ENCODE measurements at regions not wholly inside any gene's neighbourhood (a gene's known extent, or its start where the extent isn't known, plus 50 kb on each side); places are given as distances from the start of the nearest gene placed in this dataset.
"Not testable (repeated sequence)": the region's sequence is repeated elsewhere in the genome, so short reads cannot be mapped to it uniquely, and the experiment has no call there.

DNA sequence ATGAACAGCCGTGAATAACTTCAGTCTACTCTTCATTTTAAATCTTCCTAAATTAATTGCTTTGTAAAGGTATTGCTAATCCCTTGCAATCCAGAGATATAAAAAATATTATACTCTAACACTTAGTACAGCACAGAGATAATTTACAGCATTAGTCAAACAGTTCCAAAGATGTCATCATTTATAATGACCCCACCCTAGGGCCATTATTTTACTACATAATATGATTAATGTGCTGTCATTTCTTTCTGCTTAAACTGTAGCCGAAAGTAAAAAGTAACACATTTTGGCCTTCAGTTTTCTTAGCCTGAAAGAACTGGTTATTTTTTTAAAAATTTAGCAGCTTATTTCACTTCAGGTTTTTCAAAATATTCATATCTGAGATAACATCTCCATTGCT lies 256.3 kb upstream of the RFC3 start:
- no peak for DNase-seq

DNA sequence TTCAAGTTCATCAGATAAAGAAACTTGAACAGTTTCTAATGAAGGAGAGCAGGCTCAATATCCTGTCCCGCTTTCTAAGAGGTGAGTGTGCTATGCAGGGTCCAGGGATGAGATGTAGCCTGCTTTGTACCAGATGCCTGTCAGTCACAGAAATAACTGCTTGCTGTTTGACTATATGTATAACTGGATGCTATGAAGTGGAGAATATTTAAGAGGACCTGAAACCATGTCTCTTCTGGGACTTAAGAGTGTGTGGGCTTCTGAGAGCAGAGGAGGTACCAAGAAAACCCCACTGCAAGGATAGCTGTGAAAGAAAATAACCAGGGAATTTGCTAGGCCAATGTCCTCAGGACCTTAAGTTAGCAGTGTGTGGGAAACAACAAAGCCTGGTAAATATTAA lies 246.3 kb upstream of the RFC3 start:
- no peak for DNase-seq

DNA sequence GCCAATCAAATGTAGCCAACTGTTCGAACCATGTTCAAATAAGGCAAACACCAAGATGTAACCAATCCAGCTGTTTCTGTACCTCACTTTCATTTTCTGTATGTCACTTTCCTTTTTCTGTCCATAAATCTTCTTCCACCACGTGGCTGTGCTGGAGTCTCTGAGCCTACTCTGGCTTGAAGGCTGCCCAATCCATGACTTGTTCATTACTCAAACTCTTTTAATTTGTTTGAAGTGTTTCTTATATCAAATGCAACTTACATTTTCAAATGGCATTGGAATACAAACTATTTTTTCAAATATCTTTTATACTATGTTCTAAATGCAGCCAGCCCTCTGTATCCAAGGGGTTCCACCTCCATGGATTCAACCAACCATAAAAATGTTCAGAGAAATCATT lies 245.6 kb upstream of the RFC3 start:
- not testable (repeated sequence) for DNase-seq

DNA sequence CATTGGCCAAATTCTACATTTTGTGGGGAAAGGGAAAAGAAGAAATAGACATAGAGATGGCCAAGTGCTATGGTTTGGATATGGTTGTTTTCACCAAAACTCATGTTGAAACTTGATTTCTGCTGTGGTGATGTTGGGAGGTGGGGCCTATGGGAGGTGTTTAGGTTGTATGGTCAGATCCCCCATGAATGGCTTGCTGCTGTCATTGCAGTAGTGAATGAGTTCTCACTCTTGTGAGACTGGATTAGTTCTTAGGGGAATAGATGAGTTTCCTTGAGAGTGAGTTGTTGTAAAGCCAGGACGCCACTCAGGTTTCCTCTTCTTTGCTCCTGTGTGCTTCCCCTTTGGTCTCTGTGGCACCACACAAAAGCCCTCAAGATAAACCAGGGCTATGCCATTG lies 242.6 kb upstream of the RFC3 start:
- no peak for DNase-seq

DNA sequence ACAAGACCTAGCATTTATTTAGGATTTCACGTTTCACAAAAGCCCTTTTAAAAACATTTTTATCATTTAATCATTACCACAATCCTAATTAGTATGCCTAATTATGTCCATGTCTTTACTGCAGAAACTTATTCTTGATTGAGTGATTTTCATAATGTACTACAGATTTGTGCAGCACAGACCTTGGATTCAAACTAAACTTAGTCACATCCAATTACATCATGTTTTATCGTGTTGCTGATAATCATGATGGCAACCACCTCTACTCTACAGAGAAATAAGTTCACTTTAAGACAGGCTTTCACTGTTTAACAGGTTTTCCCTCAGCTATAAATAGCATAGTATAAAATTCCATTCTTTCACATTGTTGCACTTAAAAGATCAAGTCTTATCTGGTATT lies 240.9 kb upstream of the RFC3 start:
- no peak for DNase-seq

DNA sequence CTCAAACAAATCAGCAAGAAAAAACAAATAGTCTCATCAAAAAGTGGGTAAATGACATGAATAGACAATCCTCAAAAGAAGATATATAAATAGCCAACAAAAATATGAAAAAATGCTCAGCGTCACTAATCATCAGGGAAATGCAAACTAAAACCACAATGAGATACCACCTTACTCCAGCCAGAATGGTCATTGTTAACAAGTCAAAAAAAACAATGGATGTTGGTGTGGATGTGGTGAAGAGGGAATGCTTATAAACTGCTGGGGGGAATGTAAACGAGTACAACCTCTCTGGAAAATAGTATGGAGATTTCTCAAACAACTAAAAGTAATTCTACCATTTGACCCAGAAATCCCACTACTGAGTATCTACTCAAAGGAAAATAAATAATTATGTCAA lies 239.2 kb upstream of the RFC3 start:
- DNase-seq: no peak

DNA sequence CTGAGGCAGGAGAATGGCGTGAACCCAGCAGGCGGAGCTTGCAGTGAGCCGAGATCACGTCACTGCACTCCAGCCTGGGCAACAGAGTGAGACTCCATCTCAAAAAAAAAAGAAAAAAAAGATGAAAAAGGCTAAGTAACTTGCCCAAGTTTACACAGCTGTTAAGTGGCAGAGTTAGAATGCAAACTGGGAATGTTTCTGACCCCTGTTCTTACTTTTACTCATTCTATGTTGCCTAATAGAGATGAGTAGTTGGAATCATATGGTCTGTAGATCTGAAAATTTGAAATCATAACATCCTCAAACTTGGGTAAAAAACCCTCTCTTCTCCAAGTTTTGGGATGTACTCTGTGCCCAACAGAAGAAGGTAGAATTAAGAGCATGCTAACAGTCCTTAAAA lies 235.8 kb upstream of the RFC3 start:
- DNase-seq: no peak

DNA sequence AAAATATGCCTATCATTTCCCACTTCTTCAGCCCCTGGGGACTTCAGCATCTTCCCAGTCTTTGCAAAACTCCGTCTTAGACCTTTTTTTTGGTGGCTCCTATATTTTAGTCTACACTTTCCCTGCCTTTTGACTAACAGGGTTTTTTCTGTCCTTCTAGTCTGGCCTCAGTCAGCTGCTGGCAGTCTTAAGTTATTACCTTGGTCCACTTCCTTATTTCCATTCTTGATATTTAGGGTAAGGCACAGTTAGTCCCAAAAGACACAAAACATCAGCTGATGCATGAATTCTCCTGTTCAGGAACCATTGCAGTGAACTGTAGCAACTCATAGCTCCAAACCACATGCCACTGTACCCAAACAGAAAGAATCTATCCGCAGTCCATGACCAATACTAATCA lies 234.6 kb upstream of the RFC3 start:
- peak; percentile 29 for DNase-seq

DNA sequence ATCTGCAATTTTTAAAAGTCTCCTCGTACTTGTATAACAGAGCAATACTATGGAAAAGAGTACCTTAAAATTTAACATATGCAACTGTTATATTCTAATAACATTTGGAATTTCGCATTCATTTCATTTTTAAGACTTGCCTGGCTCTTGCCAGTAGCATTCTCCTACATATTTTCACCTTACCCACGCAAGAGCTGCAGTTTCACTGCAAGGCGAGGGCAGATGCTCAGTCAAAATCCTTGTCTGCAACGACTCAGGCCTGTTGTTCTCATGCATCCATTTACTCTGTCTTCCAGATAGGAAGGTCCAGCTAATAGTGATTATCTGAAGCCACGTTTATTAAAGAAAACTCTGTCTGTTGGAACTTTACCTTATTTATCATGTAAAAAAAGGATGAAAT lies 227.0 kb upstream of the RFC3 start:
- no peak for DNase-seq

DNA sequence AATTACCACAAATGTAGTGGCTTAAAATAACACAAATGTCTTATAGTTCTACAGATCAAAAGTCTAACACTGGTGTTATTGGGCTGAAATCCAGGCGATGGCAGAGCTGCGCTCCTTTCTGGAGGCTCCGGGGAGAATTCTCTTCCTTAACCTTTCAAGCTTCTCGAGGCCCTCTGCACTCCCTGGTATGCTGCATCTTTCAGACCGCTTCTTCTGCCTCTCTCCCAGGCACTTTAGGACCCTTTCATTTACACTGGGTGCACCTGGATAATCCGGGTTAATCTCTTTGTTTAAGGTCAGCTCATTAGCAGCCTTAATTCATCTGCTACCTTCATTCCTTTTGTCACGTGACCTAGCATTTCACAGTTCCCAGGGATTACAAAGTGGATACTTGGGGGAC lies 211.3 kb upstream of the RFC3 start:
- no peak for DNase-seq

DNA sequence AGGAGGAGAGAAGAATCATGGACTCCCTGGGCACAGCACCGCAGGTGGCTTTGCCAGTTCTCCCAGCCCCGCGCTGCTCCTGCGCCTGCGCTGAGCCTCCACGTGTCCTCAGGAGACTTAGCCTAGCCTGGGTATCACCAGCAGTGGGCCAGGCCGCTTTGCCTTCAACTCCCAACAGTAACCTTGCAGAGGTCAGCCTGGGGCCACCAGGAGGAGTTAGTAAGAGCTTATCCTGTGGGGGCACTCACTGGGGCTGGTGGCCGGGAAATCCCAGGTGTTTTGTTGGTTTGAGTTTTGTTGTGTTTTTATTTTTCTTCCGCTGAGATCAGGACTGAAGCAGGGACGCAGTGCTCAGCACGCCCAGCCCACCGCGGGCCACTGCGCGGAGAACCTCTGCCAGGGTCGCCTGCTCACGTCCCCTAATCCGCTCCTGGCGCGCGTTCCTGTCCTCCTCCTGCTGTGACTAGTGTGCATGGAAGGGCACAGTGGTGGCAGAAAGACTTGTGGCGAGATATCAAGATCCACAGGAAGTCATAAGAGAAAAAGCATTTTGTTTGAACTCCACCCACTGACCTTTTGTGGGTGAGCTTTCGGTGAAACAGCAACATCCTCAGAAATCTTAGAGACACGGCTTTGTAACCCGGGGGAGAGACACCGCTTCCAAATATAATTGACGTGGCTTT lies 207.4 kb upstream of the RFC3 start:
- no peak for DNase-seq

DNA sequence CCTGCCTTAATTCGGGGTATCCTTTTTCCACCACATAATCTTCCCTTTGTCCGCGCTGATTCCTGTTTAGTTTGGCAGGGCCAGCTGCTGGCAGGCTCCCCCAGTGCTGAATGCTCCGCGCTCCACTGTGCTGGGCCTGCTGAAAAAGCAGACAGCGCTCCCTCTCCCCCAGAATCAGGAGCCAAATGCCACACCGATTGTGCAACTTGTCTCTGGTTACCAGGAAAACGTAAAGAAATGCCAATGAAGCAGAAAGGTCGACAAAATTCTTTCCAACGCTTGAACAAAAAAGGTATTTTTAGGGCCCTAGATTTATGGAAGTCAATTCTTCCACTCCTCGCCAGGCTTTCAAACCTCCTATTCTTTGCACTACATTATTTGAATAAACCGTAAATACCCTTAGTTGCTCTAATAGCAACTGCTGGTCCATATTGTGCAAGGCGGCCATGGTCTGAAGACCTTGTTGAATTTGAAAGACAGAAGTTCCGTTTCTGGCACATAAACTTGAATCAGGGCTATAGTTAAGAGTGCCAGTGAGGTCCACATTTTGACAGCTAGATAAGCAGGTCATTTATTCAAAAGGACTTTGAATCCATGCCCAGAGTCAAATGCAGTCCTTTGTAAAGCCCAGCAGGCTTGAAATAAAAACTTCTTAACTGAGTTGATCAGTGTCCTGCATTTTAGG lies 206.7 kb upstream of the RFC3 start:
- DNase-seq: no peak

DNA sequence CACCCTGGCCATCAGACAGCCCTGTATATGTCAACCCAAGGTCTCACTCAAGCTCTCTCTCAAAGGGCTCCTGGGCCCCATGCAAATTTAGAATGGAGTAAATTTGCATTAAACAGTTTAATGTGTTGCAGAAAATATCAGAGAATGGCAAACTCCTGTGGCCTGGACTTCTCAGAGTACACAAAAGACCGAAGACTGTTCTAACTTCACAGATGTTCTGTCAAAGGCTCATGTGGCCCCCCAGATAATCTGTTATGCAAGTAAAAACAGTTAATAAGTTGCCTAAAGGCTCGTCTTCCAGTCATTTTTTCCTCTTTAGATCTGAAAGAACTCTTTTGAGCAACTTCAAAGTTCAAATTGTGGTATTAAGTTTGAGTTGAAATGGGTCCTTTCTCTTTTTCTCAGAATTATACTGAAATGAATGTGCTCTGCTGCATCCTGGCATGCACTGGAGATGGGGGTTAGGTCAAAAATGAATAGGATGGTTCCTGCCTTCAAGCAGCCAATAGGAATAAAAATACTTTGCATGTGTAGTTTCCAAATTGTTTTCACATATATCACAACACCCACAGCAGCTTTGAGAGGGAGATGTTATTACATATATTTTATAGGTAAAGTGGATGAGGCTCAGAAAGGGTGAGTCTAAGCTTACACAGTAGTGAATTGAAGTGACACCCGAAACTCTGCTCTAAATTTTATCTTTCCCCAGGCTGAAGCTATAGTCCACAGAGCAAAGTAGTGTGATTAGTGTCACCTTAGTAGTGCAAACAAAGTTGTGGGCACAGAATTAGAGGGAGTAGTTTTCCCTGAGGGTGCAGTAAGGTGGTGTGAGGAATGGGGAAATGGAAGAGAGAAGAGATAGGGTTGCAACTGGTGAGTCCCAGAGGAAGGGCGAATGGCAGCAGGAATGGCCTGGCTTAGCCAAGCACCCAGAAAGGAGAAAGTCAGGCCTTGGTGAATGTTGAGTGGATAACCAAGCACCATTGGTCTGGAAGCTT lies 205.0 kb upstream of the RFC3 start:
- DNase-seq: no peak

DNA sequence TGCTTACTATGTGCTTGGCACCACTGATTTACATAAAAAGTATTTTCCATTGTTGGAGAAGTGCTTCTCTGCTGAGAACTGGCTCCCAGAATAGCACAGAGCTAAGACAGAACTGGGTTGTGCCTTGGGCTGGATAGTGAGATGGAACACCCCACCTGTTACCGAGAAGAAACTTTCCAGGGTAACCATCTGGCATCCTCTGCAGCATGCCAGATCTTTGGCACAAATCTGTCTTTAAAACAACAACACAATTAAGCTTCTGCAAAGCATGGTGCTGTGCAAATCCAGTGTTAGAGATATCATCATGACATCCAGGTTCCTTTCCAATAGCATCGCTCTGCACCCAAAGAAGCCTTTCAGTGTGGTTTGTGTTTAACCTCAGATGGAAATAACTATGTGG lies 202.5 kb upstream of the RFC3 start:
- DNase-seq: no peak

DNA sequence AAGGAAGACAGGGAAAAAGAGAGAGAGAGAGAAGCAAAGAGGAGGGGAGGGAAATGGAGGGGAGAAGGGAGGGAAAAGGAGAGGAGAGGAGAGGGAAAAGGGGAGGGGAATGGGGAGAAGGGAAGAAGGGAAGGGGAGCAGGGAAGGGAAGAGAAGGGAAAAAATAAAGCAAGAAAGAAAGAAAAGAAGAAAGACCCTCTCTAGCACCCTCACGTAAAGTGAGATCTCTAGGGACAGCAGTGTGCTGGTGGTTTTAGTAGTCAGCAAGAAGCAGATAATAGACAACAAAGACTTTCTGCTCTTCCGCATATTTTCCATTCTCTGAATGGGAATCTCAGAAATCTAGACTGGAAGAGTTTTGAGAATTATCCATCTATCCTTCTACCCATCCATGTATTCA lies 201.8 kb upstream of the RFC3 start:
- no peak for DNase-seq

DNA sequence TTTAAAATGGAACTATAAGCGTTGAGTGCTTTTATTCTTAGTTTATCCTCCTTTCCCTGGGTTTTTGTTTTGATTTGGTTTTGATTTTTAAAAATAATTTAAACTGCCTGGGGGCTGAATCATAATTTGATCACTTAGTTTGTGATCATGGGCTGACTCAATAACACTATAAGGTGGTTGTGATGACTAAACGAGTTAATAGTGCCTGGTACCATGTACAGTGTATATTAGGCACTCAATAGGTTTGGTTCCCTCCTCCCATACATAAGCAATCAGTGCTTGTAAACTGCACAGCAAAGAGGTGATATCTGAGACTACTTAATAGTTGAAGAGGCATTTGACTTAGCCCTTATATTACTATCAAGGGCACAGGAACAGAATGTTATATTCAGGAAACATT lies 200.9 kb upstream of the RFC3 start:
- no peak for DNase-seq

DNA sequence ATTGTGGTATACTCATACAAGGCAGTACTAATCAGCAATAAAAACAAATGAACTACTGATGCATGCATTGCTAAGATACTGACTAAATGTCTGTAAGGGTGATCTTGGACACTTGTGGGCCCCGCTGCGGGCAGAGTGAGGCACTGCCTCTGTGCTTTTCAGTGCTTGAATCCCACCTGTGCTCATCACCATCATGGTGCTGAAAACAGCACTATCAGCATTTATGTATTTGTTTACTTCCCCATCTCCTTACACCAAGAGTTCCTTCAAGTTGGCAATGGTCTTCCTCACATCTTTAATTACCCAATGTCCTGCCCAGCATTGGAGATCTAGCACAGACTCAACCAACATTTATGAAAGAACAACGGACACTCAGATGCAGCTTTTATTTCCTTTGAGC lies 193.7 kb upstream of the RFC3 start:
- DNase-seq: no peak

DNA sequence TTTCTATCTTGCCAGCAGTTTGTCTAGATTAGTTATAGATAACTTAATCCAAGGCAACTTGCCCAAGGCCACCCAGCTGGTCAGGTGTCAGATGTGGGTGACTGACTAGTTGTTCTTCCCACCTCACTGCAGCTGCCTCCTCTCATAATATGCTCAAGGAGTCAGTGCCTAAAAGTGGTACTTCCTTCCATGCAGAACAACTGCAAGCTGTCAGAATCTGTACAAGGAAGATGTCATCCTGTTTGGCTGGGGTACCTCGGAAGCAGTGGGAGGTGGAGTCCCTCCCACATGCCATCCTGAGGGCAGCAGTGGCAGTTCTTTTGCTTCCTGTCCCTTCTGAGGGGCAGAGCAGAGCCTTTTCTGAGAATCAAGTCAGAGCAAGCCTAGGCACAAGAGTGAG lies 193.2 kb upstream of the RFC3 start:
- DNase-seq: no peak

DNA sequence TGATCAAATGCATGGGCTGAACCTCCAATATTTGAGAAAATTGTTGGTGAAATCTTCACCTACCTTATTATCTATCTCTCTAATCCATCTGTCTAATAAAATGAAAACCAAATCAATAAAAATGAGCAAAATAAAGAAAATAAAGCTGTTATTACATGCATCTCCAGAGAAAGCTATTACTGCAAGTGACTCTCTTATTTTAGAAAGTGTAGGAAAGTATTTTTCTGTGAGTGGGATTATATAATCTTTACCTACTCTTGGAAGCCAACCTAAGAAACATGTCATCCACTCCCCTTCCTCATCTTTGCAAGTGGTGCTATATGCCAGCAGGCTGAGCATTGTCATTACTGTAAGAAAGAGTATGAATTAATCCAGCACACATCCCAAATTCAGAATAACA lies 191.5 kb upstream of the RFC3 start:
- no peak for DNase-seq

DNA sequence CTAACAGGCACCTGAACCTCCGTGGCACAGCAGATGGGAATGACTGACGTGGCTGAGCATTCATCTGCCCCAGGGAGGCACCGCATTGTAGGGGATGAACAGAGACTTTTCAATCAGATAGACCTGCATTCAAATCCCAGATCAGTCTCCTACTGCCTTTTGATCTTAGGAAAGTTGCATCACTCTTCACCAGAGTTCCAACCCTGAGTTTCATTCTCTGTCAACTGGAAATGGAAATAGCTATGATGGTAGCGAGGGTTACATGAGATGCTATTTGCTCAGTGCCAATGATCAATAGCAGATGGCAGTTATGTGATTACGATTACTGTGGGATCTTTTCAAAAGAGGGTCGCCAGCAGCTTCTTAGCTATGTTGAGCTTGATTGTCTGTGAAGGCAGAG lies 189.3 kb upstream of the RFC3 start:
- no peak for DNase-seq

DNA sequence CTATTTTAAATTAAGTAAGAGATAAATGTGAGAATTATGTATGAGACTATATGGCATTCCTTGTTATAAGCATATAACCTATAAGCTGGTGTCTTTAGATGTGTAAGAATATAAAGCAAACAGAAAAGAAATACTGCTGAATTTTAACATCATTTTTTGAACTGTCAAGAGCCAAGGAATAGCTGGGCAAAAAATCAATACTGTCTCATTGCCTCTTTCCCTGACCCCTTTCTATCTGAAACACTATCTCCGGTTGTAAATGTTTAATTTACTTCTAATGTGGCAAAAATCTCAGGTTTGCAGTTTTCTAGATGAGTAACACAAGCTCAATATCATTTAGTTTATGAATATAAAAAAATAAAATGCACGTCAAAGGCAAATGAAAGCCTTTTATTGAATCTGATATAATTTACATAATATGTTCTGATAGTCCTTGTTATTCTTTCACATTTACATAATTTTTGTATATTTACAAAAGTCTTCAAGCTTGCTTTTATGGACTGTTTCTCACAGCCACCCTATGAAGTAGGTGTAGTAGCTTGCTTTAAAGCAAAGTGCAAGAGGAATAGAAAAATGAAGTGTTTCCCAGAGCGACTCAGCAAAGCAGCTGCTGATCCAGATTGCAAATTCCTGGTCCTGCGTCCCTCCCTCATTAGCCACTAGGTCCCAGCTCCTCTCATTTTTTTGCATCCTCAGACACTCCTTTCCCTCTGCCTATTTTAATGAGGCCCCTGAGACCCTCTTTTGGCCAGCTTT lies 188.2 kb upstream of the RFC3 start:
- no peak for DNase-seq

DNA sequence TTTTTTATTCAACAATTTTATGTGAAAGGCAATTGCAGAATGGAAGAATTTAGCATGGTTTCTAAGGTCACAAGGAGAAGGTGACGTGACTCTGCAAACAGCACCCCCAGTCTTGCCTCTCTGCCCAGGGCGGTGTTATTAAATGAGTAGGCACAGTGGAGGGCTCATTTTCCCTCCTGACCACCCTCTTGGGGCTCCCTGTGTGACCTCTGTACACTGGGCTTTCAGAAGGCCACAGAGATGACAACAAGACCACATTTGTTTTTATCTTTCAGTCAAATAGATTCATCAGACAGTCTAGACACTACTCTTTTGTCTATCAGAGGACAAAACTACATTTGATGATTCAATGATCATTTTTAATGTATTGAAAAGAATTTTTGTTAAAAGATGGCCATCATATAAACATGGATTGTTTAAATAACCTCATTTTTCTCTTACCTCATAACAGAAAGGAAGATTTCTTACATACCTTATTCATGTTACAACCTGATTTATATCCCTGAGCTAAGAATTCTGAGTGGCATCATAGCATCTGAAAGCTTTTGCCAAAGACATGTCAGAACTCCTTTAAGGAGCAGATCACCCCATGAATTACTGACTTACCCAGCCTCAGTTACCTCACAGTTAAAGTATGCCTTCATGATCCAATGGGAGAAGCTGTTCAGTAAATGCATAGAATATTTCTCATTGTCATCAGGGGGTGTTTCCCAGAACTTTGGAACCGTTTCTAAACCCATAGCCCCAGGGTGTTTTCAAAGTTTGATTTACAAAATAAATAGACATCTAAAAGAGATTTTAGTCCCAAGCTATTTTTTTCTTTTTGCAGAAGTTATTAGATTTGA lies 184.0 kb upstream of the RFC3 start:
- no peak for DNase-seq
